ENCODE measurements at regions not wholly inside any gene's neighbourhood (a gene's known extent, or its start where the extent isn't known, plus 50 kb on each side); places are given as distances from the start of the nearest gene placed in this dataset.

DNA sequence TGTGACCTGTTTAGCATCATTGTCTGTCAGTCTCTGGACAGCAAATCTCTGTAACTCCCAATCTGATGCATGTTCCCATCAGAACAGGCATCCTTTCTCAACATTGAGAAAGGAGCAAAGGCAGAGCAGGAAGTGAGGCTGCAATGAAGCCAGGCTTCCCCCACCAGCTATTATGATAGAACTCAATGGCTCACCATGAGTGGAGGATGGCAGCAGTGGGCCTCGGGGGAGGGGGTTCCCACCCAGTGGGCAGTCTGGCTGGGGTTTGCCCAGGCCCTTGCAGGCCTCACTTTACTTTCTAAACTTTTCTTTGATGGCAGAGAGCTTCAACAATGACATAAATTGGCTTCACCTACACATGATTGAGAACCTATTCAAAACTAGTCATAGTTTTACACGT is 240.6 kb upstream of the CXCR4 start:
- Histone ChIP-seq H3K4me3 (no peak overlapping the region), H3K27ac (no peak overlapping the region), H3K9me3 (no peaks in the 10 kb centered on the region), H3K4me2 (no peak overlapping the region), H3K4me1 (no peaks in the 10 kb centered on the region)
- TF ChIP-seq MAFK (IDR thresholded peaks at IDR 0.05; ENCODE audit: partially characterized antibody) (no peak), ZC3H11A (IDR thresholded peaks at IDR 0.05) (no peak), HOXB5 (CRISPR knock-in tag; IDR thresholded peaks at IDR 0.05) (no peak), ESRRA (IDR thresholded peaks at IDR 0.05; ENCODE audit: borderline replicate concordance, low read length) (no peak), JUN (IDR thresholded peaks at IDR 0.05) (no peak), HOXA7 (CRISPR knock-in tag; IDR thresholded peaks at IDR 0.05) (no peak), CEBPB (IDR thresholded peaks at IDR 0.05) (no peak), SREBF2 (IDR thresholded peaks at IDR 0.05) (no peak), FOXS1 (CRISPR knock-in tag; IDR thresholded peaks at IDR 0.05) (no peak), NR3C1 (IDR thresholded peaks at IDR 0.05) (no peak), FOSL2 (IDR thresholded peaks at IDR 0.05) (no peak), FOSL2 (CRISPR knock-in tag; IDR thresholded peaks at IDR 0.05) (no peak), EHF (CRISPR knock-in tag; IDR thresholded peaks at IDR 0.05) (no peak), RNF2 (IDR thresholded peaks at IDR 0.05; ENCODE audit: borderline replicate concordance, low read depth) (no peak)
- TF ChIP-seq, protein P1, sequence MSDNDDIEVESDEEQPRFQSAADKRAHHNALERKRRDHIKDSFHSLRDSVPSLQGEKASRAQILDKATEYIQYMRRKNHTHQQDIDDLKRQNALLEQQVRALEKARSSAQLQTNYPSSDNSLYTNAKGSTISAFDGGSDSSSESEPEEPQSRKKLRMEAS (IDR thresholded peaks at IDR 0.05), result no peak
- TF ChIP-seq, protein P2, sequence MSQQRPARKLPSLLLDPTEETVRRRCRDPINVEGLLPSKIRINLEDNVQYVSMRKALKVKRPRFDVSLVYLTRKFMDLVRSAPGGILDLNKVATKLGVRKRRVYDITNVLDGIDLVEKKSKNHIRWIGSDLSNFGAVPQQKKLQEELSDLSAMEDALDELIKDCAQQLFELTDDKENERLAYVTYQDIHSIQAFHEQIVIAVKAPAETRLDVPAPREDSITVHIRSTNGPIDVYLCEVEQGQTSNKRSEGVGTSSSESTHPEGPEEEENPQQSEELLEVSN (IDR thresholded peaks at IDR 0.05; ENCODE audit: borderline replicate concordance, low read depth), result no peak
- TF ChIP-seq, protein P3, sequence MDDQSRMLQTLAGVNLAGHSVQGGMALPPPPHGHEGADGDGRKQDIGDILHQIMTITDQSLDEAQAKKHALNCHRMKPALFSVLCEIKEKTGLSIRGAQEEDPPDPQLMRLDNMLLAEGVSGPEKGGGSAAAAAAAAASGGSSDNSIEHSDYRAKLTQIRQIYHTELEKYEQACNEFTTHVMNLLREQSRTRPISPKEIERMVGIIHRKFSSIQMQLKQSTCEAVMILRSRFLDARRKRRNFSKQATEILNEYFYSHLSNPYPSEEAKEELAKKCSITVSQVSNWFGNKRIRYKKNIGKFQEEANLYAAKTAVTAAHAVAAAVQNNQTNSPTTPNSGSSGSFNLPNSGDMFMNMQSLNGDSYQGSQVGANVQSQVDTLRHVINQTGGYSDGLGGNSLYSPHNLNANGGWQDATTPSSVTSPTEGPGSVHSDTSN (IDR thresholded peaks at IDR 0.05), result no peak
- 3% methylated on average over 2 of the region's 2 CpGs for WGBS (ENCODE audit: missing lambda C conversion rate)
- FAIRE-seq (no peak), DNase-seq (ENCODE audit: low read depth in 1 of 2, low spot score in 1 of 2) (no peak), ATAC-seq (no peak)
- POLR2A ChIA-PET, result no interaction called here
- CTCF ChIA-PET, result interaction anchor here (0.7 kb wide), 1 partner anchor 445 kb away, joined by 3 read pairs; no protein-coding TSS in a partner anchor

DNA sequence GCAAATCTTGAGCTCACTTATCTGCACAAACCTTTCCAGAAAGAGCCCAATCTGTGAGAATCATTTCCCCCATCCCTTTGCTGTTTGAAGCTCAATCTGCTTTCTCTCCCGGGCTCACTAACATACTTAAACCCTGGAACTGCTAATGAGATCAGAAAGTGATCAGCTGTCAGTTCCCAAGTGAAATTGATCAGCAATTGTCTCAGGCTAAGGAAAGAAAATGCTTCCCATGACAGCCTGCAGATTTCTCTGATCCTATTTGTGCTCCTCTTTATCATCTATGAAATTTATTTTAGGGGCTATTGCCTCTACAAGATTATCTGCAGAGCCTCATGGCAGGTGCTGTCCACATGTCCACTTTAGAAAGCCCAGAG is 239.0 kb upstream of the CXCR4 start:
- no peak for FAIRE-seq
- Histone ChIP-seq H3K4me1 (no peaks in the 10 kb centered on the region), H3K4me2 (no peak overlapping the region), H3K4me3 (no peak overlapping the region), H3K9me3 (no peaks in the 10 kb centered on the region), H3K27ac (no peak overlapping the region)
- ChIA-PET POLR2A (no interaction called here), CTCF (no interaction called here)
- no peak for DNase-seq (ENCODE audit: low read depth in 1 of 2, low spot score in 1 of 2)
- no peak for ATAC-seq
- TF ChIP-seq JUNB (IDR thresholded peaks at IDR 0.05), result no peak
- no peak for TF ChIP-seq ZSCAN20 (CRISPR knock-in tag; IDR thresholded peaks at IDR 0.05)
- TF ChIP-seq FOSB (CRISPR knock-in tag; IDR thresholded peaks at IDR 0.05), result no peak
- TF ChIP-seq, protein P4, sequence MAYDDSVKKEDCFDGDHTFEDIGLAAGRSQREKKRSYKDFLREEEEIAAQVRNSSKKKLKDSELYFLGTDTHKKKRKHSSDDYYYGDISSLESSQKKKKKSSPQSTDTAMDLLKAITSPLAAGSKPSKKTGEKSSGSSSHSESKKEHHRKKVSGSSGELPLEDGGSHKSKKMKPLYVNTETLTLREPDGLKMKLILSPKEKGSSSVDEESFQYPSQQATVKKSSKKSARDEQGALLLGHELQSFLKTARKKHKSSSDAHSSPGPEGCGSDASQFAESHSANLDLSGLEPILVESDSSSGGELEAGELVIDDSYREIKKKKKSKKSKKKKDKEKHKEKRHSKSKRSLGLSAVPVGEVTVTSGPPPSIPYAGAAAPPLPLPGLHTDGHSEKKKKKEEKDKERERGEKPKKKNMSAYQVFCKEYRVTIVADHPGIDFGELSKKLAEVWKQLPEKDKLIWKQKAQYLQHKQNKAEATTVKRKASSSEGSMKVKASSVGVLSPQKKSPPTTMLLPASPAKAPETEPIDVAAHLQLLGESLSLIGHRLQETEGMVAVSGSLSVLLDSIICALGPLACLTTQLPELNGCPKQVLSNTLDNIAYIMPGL (CRISPR knock-in tag; IDR thresholded peaks at IDR 0.05; ENCODE audit: borderline replicate concordance), result no peak
- TF ChIP-seq HOXA7 (CRISPR knock-in tag; IDR thresholded peaks at IDR 0.05), result no peak
- TF ChIP-seq BHLHE40 (IDR thresholded peaks at IDR 0.05; ENCODE audit: low read depth, low read length), result no peak
- TF ChIP-seq TFCP2L1 (CRISPR knock-in tag; IDR thresholded peaks at IDR 0.05), result no peak
- TF ChIP-seq ZFP36 (IDR thresholded peaks at IDR 0.05; ENCODE audit: borderline replicate concordance, partially characterized antibody), result no peak
- no peak for TF ChIP-seq NFE2L2 (conservative IDR thresholded peaks at IDR 0.05; ENCODE audit: low read length)
- no peak for TF ChIP-seq POLR2A (IDR thresholded peaks at IDR 0.05; ENCODE audit: low read length)
- no peak for TF ChIP-seq ESRRA (IDR thresholded peaks at IDR 0.05; ENCODE audit: borderline replicate concordance, low read length)
- no peak for TF ChIP-seq MYC (IDR thresholded peaks at IDR 0.05; ENCODE audit: borderline replicate concordance, low read length)
- TF ChIP-seq CEBPB (IDR thresholded peaks at IDR 0.05), result no peak
- no peak for TF ChIP-seq PHF8 (IDR thresholded peaks at IDR 0.05; ENCODE audit: borderline replicate concordance, low read depth)
- no peak for TF ChIP-seq CBX2 (IDR thresholded peaks at IDR 0.05; ENCODE audit: borderline replicate concordance, low read depth)
- 0% methylated on average over 1 of the region's 1 CpG for WGBS (ENCODE audit: missing lambda C conversion rate)

Data from A549 (cell line).